ENCODE measurements at regions not wholly inside any gene's neighbourhood (a gene's known extent, or its start where the extent isn't known, plus 50 kb on each side); places are given as distances from the start of the nearest gene placed in this dataset.

- no peak for TF ChIP-seq CTCF (IDR thresholded peaks at IDR 0.05; ENCODE audit: insufficient read depth, low read depth, low read length)
- TF ChIP-seq EZH2 (IDR thresholded peaks at IDR 0.05; ENCODE audit: insufficient read depth, low read length) = no peak
Observed at GRCh38 chr6:21781128-21781527, 187.6 kb downstream of the SOX4 start.
